H1 (cell line): ENCODE measurements at regions not wholly inside any gene's neighbourhood (a gene's known extent, or its start where the extent isn't known, plus 50 kb on each side); places are given as distances from the start of the nearest gene placed in this dataset.

Experiments used
- CTCF ChIA-PET: fragments of 300-600 bp; sonication (Branson Sonifier 250); formaldehyde crosslinking; loops from one replicate; lab custom pipeline; 2021; ENCODE audit not compliant: partially characterized antibody; lab: Charles Lee
- POLR2A ChIA-PET: fragments of 300-600 bp; sonication (Branson Sonifier 250); formaldehyde crosslinking; loops from one replicate; lab custom pipeline; 2021; ENCODE audit warnings: inconsistent platforms; ENCODE audit not compliant: partially characterized antibody; lab: Charles Lee
- DNase-seq, 2 experiments: peaks; one replicate each; pipeline versions ENCODE4 v3.0.0 to v3.0.0-alpha.2; 2010 to 2022; ENCODE audit warnings: low spot score in 2 of 2, low read depth in 1 of 2, mixed read lengths in 1 of 2
- FAIRE-seq: peaks from 2 replicates; lab custom pipeline; 2011; peaks lifted over from hg19 to GRCh38; lab: Jason Lieb, UNC
- H2AFZ ChIP-seq: 2 replicates; pipeline ENCODE4 v1.8.1; 2012; ENCODE audit warnings: low read length, inconsistent platforms
- H2AK5ac ChIP-seq: 2 replicates; pipeline ENCODE4 v1.6.1; 2013; ENCODE audit warnings: low read depth, low read length
- H2BK120ac ChIP-seq: replicated peaks from 2 replicates; pipeline ENCODE3; 2013; ENCODE audit warnings: low read depth, low read length, inconsistent platforms
- H2BK12ac ChIP-seq: 2 replicates; pipeline ENCODE4 v1.6.1; 2013; ENCODE audit warnings: low read depth, low read length
- H2BK15ac ChIP-seq: 2 replicates; pipeline ENCODE4 v1.6.1; 2013; ENCODE audit warnings: low read length
- H2BK20ac ChIP-seq: 2 replicates; pipeline ENCODE4 v1.6.1; 2013; ENCODE audit warnings: low read length
- H2BK5ac ChIP-seq: 2 replicates; pipeline ENCODE4 v1.6.1; 2013; ENCODE audit warnings: low read depth, low read length
- H3K14ac ChIP-seq: 2 replicates; pipeline ENCODE4 v1.6.1; 2013; ENCODE audit warnings: inconsistent platforms; ENCODE audit not compliant: insufficient read length
- H3K18ac ChIP-seq: 2 replicates; pipeline ENCODE4 v1.6.1; 2013; ENCODE audit warnings: low read length; ENCODE audit errors: extremely low read depth
- H3K23ac ChIP-seq: 2 replicates; pipeline ENCODE4 v1.6.1; 2013; ENCODE audit warnings: inconsistent platforms; ENCODE audit not compliant: insufficient read length
- H3K23me2 ChIP-seq: 2 replicates; pipeline ENCODE4 v1.6.1; 2013; ENCODE audit warnings: low read depth, low read length
- H3K27ac ChIP-seq: 2 replicates; pipeline ENCODE4 v1.6.1; 2011; ENCODE audit warnings: low read depth, low read length, inconsistent platforms
- H3K27me3 ChIP-seq, 4 experiments: replicated peaks in 1 of 4; 1 replicate in 1 of 4; 2 replicates in 3 of 4; pipeline versions ENCODE4 v1.6.1 to v1.8.1; 2011 to 2013; ENCODE audit warnings: low read length in 3 of 4, mild to moderate bottlenecking in 3 of 4, inconsistent platforms in 2 of 4, mixed read lengths in 2 of 4, moderate library complexity in 1 of 4; ENCODE audit not compliant: control insufficient read depth in 3 of 4, insufficient read depth in 3 of 4; ENCODE audit errors: extremely low read depth in 1 of 4
- H3K36me3 ChIP-seq, 4 experiments: 2 replicates each; pipeline versions ENCODE4 v1.6.1 to v1.8.1; 2011 to 2013; ENCODE audit warnings: mild to moderate bottlenecking in 4 of 4, low read length in 3 of 4, moderate library complexity in 2 of 4, control low read depth in 1 of 4, inconsistent platforms in 1 of 4; ENCODE audit not compliant: insufficient read depth in 4 of 4, control insufficient read depth in 2 of 4
- H3K4ac ChIP-seq: replicated peaks from 2 replicates; pipeline ENCODE3; 2013; ENCODE audit warnings: low read length, low read depth, mixed read lengths, inconsistent platforms; ENCODE audit not compliant: insufficient read length
- H3K4me1 ChIP-seq, 4 experiments: replicated peaks in 1 of 4; 1 replicate in 1 of 4; 2 replicates in 3 of 4; pipeline versions ENCODE4 v1.6.1 to v1.8.1; 2011 to 2013; ENCODE audit warnings: low read length in 3 of 4, inconsistent platforms in 2 of 4, mixed read lengths in 1 of 4; ENCODE audit not compliant: insufficient read depth in 4 of 4, control insufficient read depth in 3 of 4
- H3K4me2 ChIP-seq, 2 experiments: 2 replicates each; pipeline versions ENCODE4 v1.6.1 to v1.8.1; 2011 to 2013; ENCODE audit warnings: low read depth in 2 of 2, low read length in 2 of 2, control low read depth in 1 of 2, inconsistent platforms in 1 of 2, mild to moderate bottlenecking in 1 of 2; ENCODE audit not compliant: insufficient read depth in 1 of 2
- H3K4me3 ChIP-seq, 4 experiments: fragments of 200-600, 300-600 bp in 1 of 4; sonication (generic), shearing (Covaris generic), sonication (Bioruptor Twin) in 1 of 4; 2 replicates each; pipeline versions ENCODE4 v1.5.1 to v1.8.1; 2011 to 2016; ENCODE audit warnings: low read length in 4 of 4, low read depth in 3 of 4, control low read depth in 2 of 4, inconsistent platforms in 2 of 4, mild to moderate bottlenecking in 2 of 4, mixed read lengths in 1 of 4, moderate library complexity in 1 of 4; ENCODE audit not compliant: insufficient read depth in 2 of 4; ENCODE audit errors: extremely low read depth in 1 of 4
- H3K56ac ChIP-seq: replicated peaks from 2 replicates; pipeline ENCODE3; 2013; ENCODE audit warnings: low read depth, mild to moderate bottlenecking, mixed read lengths, low read length, inconsistent platforms; ENCODE audit not compliant: insufficient read length
- H3K79me1 ChIP-seq: 2 replicates; pipeline ENCODE4 v1.6.1; 2013; ENCODE audit warnings: low read depth, low read length, control low read depth
- H3K79me2 ChIP-seq, 2 experiments: 2 replicates each; pipeline versions ENCODE4 v1.6.1 to v1.8.1; 2012 to 2013; ENCODE audit warnings: low read length in 2 of 2, mild to moderate bottlenecking in 2 of 2, inconsistent platforms in 1 of 2; ENCODE audit not compliant: insufficient read depth in 2 of 2, control insufficient read depth in 1 of 2
- H3K9ac ChIP-seq, 4 experiments: replicated peaks in 1 of 4; 1 replicate in 1 of 4; 2 replicates in 3 of 4; pipeline versions ENCODE4 v1.6.1 to v1.8.1; 2011 to 2013; ENCODE audit warnings: low read depth in 3 of 4, low read length in 3 of 4, control low read depth in 2 of 4, mild to moderate bottlenecking in 2 of 4, moderate library complexity in 2 of 4, inconsistent platforms in 1 of 4; ENCODE audit errors: extremely low read depth in 1 of 4
- H3K9me3 ChIP-seq, 2 experiments: 2 replicates each; pipeline versions ENCODE4 v1.6.1 to v1.8.1; 2012 to 2013; ENCODE audit warnings: mild to moderate bottlenecking in 2 of 2, moderate library complexity in 2 of 2, control low read depth in 1 of 2, inconsistent platforms in 1 of 2, low read depth in 1 of 2, low read length in 1 of 2, mixed read lengths in 1 of 2; ENCODE audit not compliant: insufficient read depth in 2 of 2
- H4K20me1 ChIP-seq, 2 experiments: replicated peaks in 1 of 2; 2 replicates each; pipeline versions ENCODE3 to v1.8.1; 2011 to 2013; ENCODE audit warnings: inconsistent platforms in 2 of 2, low read length in 2 of 2, mild to moderate bottlenecking in 1 of 2; ENCODE audit not compliant: insufficient read depth in 2 of 2, control insufficient read depth in 1 of 2
- H4K5ac ChIP-seq: 2 replicates; pipeline ENCODE4 v1.6.1; 2013; ENCODE audit warnings: low read length, low read depth, mixed read lengths, inconsistent platforms; ENCODE audit not compliant: insufficient read length
- H4K8ac ChIP-seq: 2 replicates; pipeline ENCODE4 v1.8.0; 2013; ENCODE audit warnings: mild to moderate bottlenecking, moderate library complexity, low read length, inconsistent platforms; ENCODE audit not compliant: insufficient read depth; ENCODE audit errors: extremely low read depth
- H4K91ac ChIP-seq: replicated peaks from 2 replicates; pipeline ENCODE3; 2013; ENCODE audit warnings: low read length, mixed read lengths, inconsistent platforms; ENCODE audit not compliant: insufficient read length
- BACH1 ChIP-seq: IDR thresholded peaks from 2 replicates; pipeline ENCODE4 v1.6.1; 2012; ENCODE audit warnings: low read length, improper control_type of control experiment
- EZH2 ChIP-seq: fragments of 200-600 bp; sonication (generic); IDR thresholded peaks from 2 replicates; pipeline ENCODE4 v1.7.1; 2012; ENCODE audit warnings: low read depth, mild to moderate bottlenecking, moderate library complexity, low read length, inconsistent platforms; ENCODE audit not compliant: severe bottlenecking
- JUN ChIP-seq: IDR thresholded peaks from 2 replicates; pipeline ENCODE4 v1.6.1; 2011; ENCODE audit warnings: low read depth, mild to moderate bottlenecking, improper control_type of control experiment, low read length
- NANOG ChIP-seq: IDR thresholded peaks from 2 replicates; pipeline ENCODE4 v1.6.1; 2011; ENCODE audit warnings: low read length, low read depth, mild to moderate bottlenecking, inconsistent platforms; ENCODE audit not compliant: insufficient read depth, poor library complexity, severe bottlenecking
- POLR2AphosphoS5 ChIP-seq: IDR thresholded peaks from 2 replicates; pipeline ENCODE4 v1.6.1; 2011; ENCODE audit warnings: low read depth, low read length
- TAF7 ChIP-seq: optimal IDR thresholded peaks from 2 replicates; pipeline ENCODE3; 2011; ENCODE audit warnings: low read depth, mild to moderate bottlenecking, inconsistent platforms, low read length, moderate library complexity, borderline replicate concordance
- YY1 ChIP-seq: IDR thresholded peaks from 2 replicates; pipeline ENCODE4 v1.6.1; 2011; ENCODE audit warnings: low read depth, mild to moderate bottlenecking, low read length
- WGBS, 2 experiments: shearing (Covaris generic) in 1 of 2; methylation state at CpG; one replicate each; pipeline versions ENCODE4 v1.1.6 to v1.1.7; 2013 to 2015; ENCODE audit warnings: low lambda C conversion rate in 2 of 2, mixed read lengths in 2 of 2, inconsistent platforms in 1 of 2, low coverage in 1 of 2, missing lambda C conversion rate in 1 of 2; ENCODE audit not compliant: insufficient replicate concordance in 2 of 2, insufficient coverage in 1 of 2, insufficient read length in 1 of 2; ENCODE audit errors: extremely low coverage in 1 of 2, missing lambda C conversion rate in 1 of 2; 5-methylcytosine and 5-hydroxymethylcytosine counted together

DNA sequence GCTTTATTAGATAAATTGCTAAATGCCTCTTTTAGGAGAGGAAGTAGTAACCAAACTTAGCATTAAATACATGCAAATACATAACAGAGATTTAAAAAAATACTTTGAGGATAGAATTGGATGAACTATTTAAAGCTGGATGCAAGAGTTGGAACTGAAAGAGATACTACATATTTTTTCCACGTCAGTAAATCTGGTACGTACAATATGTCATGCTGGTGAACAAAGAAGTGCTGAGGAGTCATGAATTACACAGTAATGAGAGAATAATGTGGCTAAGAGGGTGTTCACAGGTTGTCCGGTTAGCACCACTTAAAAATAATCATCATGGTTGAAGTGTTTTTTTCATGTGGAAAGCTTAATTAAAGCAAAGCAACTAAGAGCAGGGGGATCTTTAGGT is 184.1 kb upstream of the FRMPD4 start:
- H3K27me3 ChIP-seq = no peaks in the 10 kb centered on the region
- H2BK15ac ChIP-seq = no peak overlapping the region
- H2AK5ac ChIP-seq = no peak overlapping the region
- FAIRE-seq = no peak
- H2BK20ac ChIP-seq = no peak overlapping the region
- H3K4me1 ChIP-seq = no peaks in the 10 kb centered on the region
- no peak overlapping the region for H2BK120ac ChIP-seq
- H2BK5ac ChIP-seq = no peak overlapping the region
- TF ChIP-seq NANOG (no peak), YY1 (no peak), TAF7 (no peak), JUN (no peak), BACH1 (no peak), EZH2 (no peak), POLR2AphosphoS5 (no peak)
- TF ChIP-seq, all 59 proteins: peak for 0
- Histone ChIP-seq H3K18ac (no peak overlapping the region), H3K23ac (no peak overlapping the region), H2BK12ac (no peak overlapping the region), H3K56ac (no peak overlapping the region), H3K79me1 (no peaks in the 10 kb centered on the region), H3K4me3 (no peak overlapping the region), H3K14ac (no peak overlapping the region), H3K23me2 (no peaks in the 10 kb centered on the region), H4K8ac (no peak overlapping the region), H4K20me1 (no peaks in the 10 kb centered on the region), H4K5ac (no peak overlapping the region), H3K9ac (no peak overlapping the region), H3K4me2 (no peak overlapping the region), H3K27ac (no peak overlapping the region), H2AFZ (no peak overlapping the region), H3K36me3 (no peaks in the 10 kb centered on the region), H3K79me2 (no peaks in the 10 kb centered on the region), H3K4ac (no peak overlapping the region), H3K9me3 (no peaks in the 10 kb centered on the region), H4K91ac (no peak overlapping the region)
- ChIA-PET POLR2A (no interaction called here), CTCF (interaction anchor here (1.3 kb wide), 1 partner anchor 9 kb away, joined by 4 read pairs; no protein-coding TSS in a partner anchor)
- DNase-seq = no peak
- 92% methylated on average over 3 of the region's 3 CpGs; no CpG with 5 or more reads in 1 of the 2 experiments for WGBS, 2 experiments
